KOPT-K1 (cell line): ENCODE measurements at regions not wholly inside any gene's neighbourhood (a gene's known extent, or its start where the extent isn't known, plus 50 kb on each side); places are given as distances from the start of the nearest gene placed in this dataset.

Experiments
- H3K27ac ChIP-seq: fragments of 200-600 bp; sonication (generic); 2 replicates; pipeline ENCODE4 v1.5.1; 2016; ENCODE audit warnings: antibody characterized with exemption, mild to moderate bottlenecking, low read depth, low read length; ENCODE audit not compliant: poor library complexity, severe bottlenecking
- H3K36me3 ChIP-seq: fragments of 200-600 bp; sonication (generic); 2 replicates; pipeline ENCODE4 v1.5.1; 2017; ENCODE audit warnings: antibody characterized with exemption, mild to moderate bottlenecking, low read length, moderate library complexity; ENCODE audit not compliant: insufficient read depth
- H3K9me3 ChIP-seq: fragments of 200-600 bp; sonication (generic); 2 replicates; pipeline ENCODE4 v1.5.1; 2017; ENCODE audit warnings: antibody characterized with exemption, low read length, mild to moderate bottlenecking; ENCODE audit not compliant: insufficient read depth, poor library complexity, severe bottlenecking

- Histone ChIP-seq H3K9me3 (no peaks in the 10 kb centered on the region), H3K36me3 (no peaks in the 10 kb centered on the region), H3K27ac (no peak overlapping the region)
Measured at GRCh38 chr6:6892744-6893583, 214.8 kb upstream of the RREB1 start.

- no peak overlapping the region for H3K27ac ChIP-seq
- H3K36me3 ChIP-seq: no peaks in the 10 kb centered on the region
- H3K9me3 ChIP-seq: no peaks in the 10 kb centered on the region
Measured at GRCh38 chr6:6893701-6894100, 214.1 kb upstream of the RREB1 start.

GRCh38 chr6:6895929-6896328, 211.8 kb upstream of the RREB1 start:
- Histone ChIP-seq H3K27ac (no peak overlapping the region), H3K9me3 (no peaks in the 10 kb centered on the region), H3K36me3 (no peaks in the 10 kb centered on the region)

GRCh38 chr6:6897140-6897539, 210.6 kb upstream of the RREB1 start:
- Histone ChIP-seq H3K36me3 (no peaks in the 10 kb centered on the region), H3K9me3 (no peaks in the 10 kb centered on the region), H3K27ac (no peak overlapping the region)

- Histone ChIP-seq H3K36me3 (no peaks in the 10 kb centered on the region), H3K27ac (no peak overlapping the region), H3K9me3 (no peaks in the 10 kb centered on the region)
Measured at GRCh38 chr6:6900569-6901204, 207.1 kb upstream of the RREB1 start.

GRCh38 chr6:6901205-6901719, 206.5 kb upstream of the RREB1 start:
- no peaks in the 10 kb centered on the region for H3K9me3 ChIP-seq
- H3K27ac ChIP-seq: no peak overlapping the region
- H3K36me3 ChIP-seq: no peaks in the 10 kb centered on the region

- H3K27ac ChIP-seq: no peak overlapping the region
Measured at GRCh38 chr6:6901945-6902344, 205.8 kb upstream of the RREB1 start.

GRCh38 chr6:6905961-6906518, 201.7 kb upstream of the RREB1 start:
- H3K27ac ChIP-seq: no peak overlapping the region
- H3K9me3 ChIP-seq: no peaks in the 10 kb centered on the region
- H3K36me3 ChIP-seq: no peaks in the 10 kb centered on the region

More at GRCh38 chr6:6901945-6902344, 205.8 kb upstream of the RREB1 start:
- Histone ChIP-seq H3K9me3 (no peaks in the 10 kb centered on the region), H3K36me3 (no peaks in the 10 kb centered on the region)

GRCh38 chr6:6906570-6907213, 201.1 kb upstream of the RREB1 start:
- Histone ChIP-seq H3K27ac (no peak overlapping the region), H3K36me3 (no peaks in the 10 kb centered on the region), H3K9me3 (no peaks in the 10 kb centered on the region)

- Histone ChIP-seq H3K27ac (no peak overlapping the region), H3K9me3 (no peaks in the 10 kb centered on the region), H3K36me3 (no peaks in the 10 kb centered on the region)
Measured at GRCh38 chr6:6907286-6907685, 200.5 kb upstream of the RREB1 start.

- Histone ChIP-seq H3K36me3 (no peaks in the 10 kb centered on the region), H3K27ac (no peak overlapping the region), H3K9me3 (no peaks in the 10 kb centered on the region)
Measured at GRCh38 chr6:6908121-6908520, 199.6 kb upstream of the RREB1 start.

GRCh38 chr6:6909111-6909510, 198.7 kb upstream of the RREB1 start:
- Histone ChIP-seq H3K36me3 (no peaks in the 10 kb centered on the region), H3K27ac (no peak overlapping the region)

GRCh38 chr6:6910734-6911295, 196.9 kb upstream of the RREB1 start:
- Histone ChIP-seq H3K9me3 (no peaks in the 10 kb centered on the region), H3K36me3 (no peaks in the 10 kb centered on the region), H3K27ac (no peak overlapping the region)

More at GRCh38 chr6:6909111-6909510, 198.7 kb upstream of the RREB1 start:
- no peaks in the 10 kb centered on the region for H3K9me3 ChIP-seq

GRCh38 chr6:6911391-6911790, 196.4 kb upstream of the RREB1 start:
- H3K36me3 ChIP-seq: no peaks in the 10 kb centered on the region
- H3K9me3 ChIP-seq: no peaks in the 10 kb centered on the region
- H3K27ac ChIP-seq: no peak overlapping the region
